Activated naive CD4-positive, alpha-beta T cell treated with anti-CD3 and anti-CD28 coated beads, Interleukin-2, amount 50 U/mL, for 24 hours (primary cell): ENCODE measurements at regions not wholly inside any gene's neighbourhood (a gene's known extent, or its start where the extent isn't known, plus 50 kb on each side); places are given as distances from the start of the nearest gene placed in this dataset.
"Not testable (repeated sequence)": the region's sequence is repeated elsewhere in the genome, so short reads cannot be mapped to it uniquely, and the experiment has no call there.

ENCODE experiments used
- H3K27ac Mint-ChIP-seq: one replicate; pipeline ENCODE4 v1.8.0; 2021; ENCODE audit warnings: mild to moderate bottlenecking, mixed read lengths
- H3K27me3 Mint-ChIP-seq: one replicate; pipeline ENCODE4 v1.8.0; 2021; ENCODE audit warnings: mixed read lengths
- H3K36me3 Mint-ChIP-seq: one replicate; pipeline ENCODE4 v1.8.0; 2021; ENCODE audit warnings: mixed read lengths
- H3K4me1 Mint-ChIP-seq: one replicate; pipeline ENCODE4 v1.8.0; 2021; ENCODE audit warnings: mixed read lengths
- H3K4me3 Mint-ChIP-seq: one replicate; pipeline ENCODE4 v1.8.0; 2021; ENCODE audit warnings: mild to moderate bottlenecking, mixed read lengths
- H3K9me3 Mint-ChIP-seq: one replicate; pipeline ENCODE4 v1.8.0; 2021; ENCODE audit warnings: mixed read lengths

GRCh38 chr10:21355591-21356011 lies 169.9 kb downstream of the SKIDA1 start:
- no peak overlapping the region for H3K27ac Mint-ChIP-seq
- no peaks in the 10 kb centered on the region for H3K36me3 Mint-ChIP-seq
- H3K4me1 Mint-ChIP-seq: no peaks in the 10 kb centered on the region
- no peaks in the 10 kb centered on the region for H3K27me3 Mint-ChIP-seq
- H3K9me3 Mint-ChIP-seq: no peaks in the 10 kb centered on the region
- H3K4me3 Mint-ChIP-seq: no peak overlapping the region

- Mint-ChIP-seq H3K27ac (no peak overlapping the region), H3K36me3 (no peaks in the 10 kb centered on the region), H3K4me3 (no peak overlapping the region), H3K9me3 (no peaks in the 10 kb centered on the region), H3K4me1 (no peaks in the 10 kb centered on the region), H3K27me3 (no peaks in the 10 kb centered on the region)
Observed at GRCh38 chr10:21352886-21353285, 172.6 kb downstream of the SKIDA1 start.

GRCh38 chr10:21351594-21351993 lies 173.9 kb downstream of the SKIDA1 start:
- H3K4me3 Mint-ChIP-seq, H3K9me3 Mint-ChIP-seq, H3K27me3 Mint-ChIP-seq, H3K27ac Mint-ChIP-seq, H3K4me1 Mint-ChIP-seq, H3K36me3 Mint-ChIP-seq: not testable (repeated sequence)

- no peaks in the 10 kb centered on the region for H3K4me1 Mint-ChIP-seq
- H3K4me3 Mint-ChIP-seq: no peak overlapping the region
- no peaks in the 10 kb centered on the region for H3K27me3 Mint-ChIP-seq
- H3K36me3 Mint-ChIP-seq: no peaks in the 10 kb centered on the region
- no peaks in the 10 kb centered on the region for H3K9me3 Mint-ChIP-seq
- no peak overlapping the region for H3K27ac Mint-ChIP-seq
Observed at GRCh38 chr10:21349912-21350286, 175.6 kb downstream of the SKIDA1 start.

- Mint-ChIP-seq H3K27me3 (no peaks in the 10 kb centered on the region), H3K4me1 (no peaks in the 10 kb centered on the region), H3K9me3 (no peaks in the 10 kb centered on the region), H3K27ac (no peak overlapping the region), H3K36me3 (no peaks in the 10 kb centered on the region), H3K4me3 (no peak overlapping the region)
Observed at GRCh38 chr10:21347785-21348170, 177.7 kb downstream of the SKIDA1 start.

GRCh38 chr10:21347043-21347784 lies 178.3 kb downstream of the SKIDA1 start:
- Mint-ChIP-seq H3K9me3 (no peaks in the 10 kb centered on the region), H3K27me3 (no peaks in the 10 kb centered on the region), H3K4me3 (no peak overlapping the region), H3K27ac (no peak overlapping the region), H3K36me3 (no peaks in the 10 kb centered on the region), H3K4me1 (no peaks in the 10 kb centered on the region)

- Mint-ChIP-seq H3K27me3 (no peaks in the 10 kb centered on the region), H3K27ac (no peak overlapping the region), H3K36me3 (no peaks in the 10 kb centered on the region), H3K9me3 (no peaks in the 10 kb centered on the region), H3K4me1 (no peaks in the 10 kb centered on the region), H3K4me3 (no peak overlapping the region)
Observed at GRCh38 chr10:21343087-21343486, 182.4 kb downstream of the SKIDA1 start.

- H3K36me3 Mint-ChIP-seq, H3K9me3 Mint-ChIP-seq, H3K4me3 Mint-ChIP-seq, H3K27me3 Mint-ChIP-seq, H3K4me1 Mint-ChIP-seq, H3K27ac Mint-ChIP-seq: not testable (repeated sequence)
Observed at GRCh38 chr10:21342499-21342898, 183.0 kb downstream of the SKIDA1 start.

- no peaks in the 10 kb centered on the region for H3K36me3 Mint-ChIP-seq
- no peak overlapping the region for H3K27ac Mint-ChIP-seq
- H3K27me3 Mint-ChIP-seq: peaks cover 3% of the 10 kb centered on the region
- no peak overlapping the region for H3K4me3 Mint-ChIP-seq
- H3K4me1 Mint-ChIP-seq: no peaks in the 10 kb centered on the region
- no peaks in the 10 kb centered on the region for H3K9me3 Mint-ChIP-seq
Observed at GRCh38 chr10:21340331-21340730, 185.2 kb downstream of the SKIDA1 start.

GRCh38 chr10:21337171-21337792 lies 188.2 kb downstream of the SKIDA1 start:
- Mint-ChIP-seq H3K9me3 (no peaks in the 10 kb centered on the region), H3K27me3 (peaks cover 3% of the 10 kb centered on the region), H3K36me3 (no peaks in the 10 kb centered on the region), H3K4me1 (no peaks in the 10 kb centered on the region), H3K27ac (no peak overlapping the region), H3K4me3 (no peak overlapping the region)

GRCh38 chr10:21336476-21337170 lies 188.9 kb downstream of the SKIDA1 start:
- Mint-ChIP-seq H3K36me3 (no peaks in the 10 kb centered on the region), H3K27ac (no peak overlapping the region), H3K27me3 (peaks cover 3% of the 10 kb centered on the region), H3K4me1 (no peaks in the 10 kb centered on the region), H3K9me3 (no peaks in the 10 kb centered on the region), H3K4me3 (no peak overlapping the region)

GRCh38 chr10:21334891-21335696 lies 190.4 kb downstream of the SKIDA1 start:
- H3K4me1 Mint-ChIP-seq: no peaks in the 10 kb centered on the region
- no peak overlapping the region for H3K27ac Mint-ChIP-seq
- no peak overlapping the region for H3K4me3 Mint-ChIP-seq
- no peaks in the 10 kb centered on the region for H3K9me3 Mint-ChIP-seq
- H3K36me3 Mint-ChIP-seq: no peaks in the 10 kb centered on the region
- H3K27me3 Mint-ChIP-seq: peaks cover 3% of the 10 kb centered on the region

- Mint-ChIP-seq H3K9me3 (no peaks in the 10 kb centered on the region), H3K36me3 (no peaks in the 10 kb centered on the region), H3K4me3 (no peak overlapping the region), H3K27me3 (no peaks in the 10 kb centered on the region), H3K4me1 (no peaks in the 10 kb centered on the region), H3K27ac (no peak overlapping the region)
Observed at GRCh38 chr10:21330628-21331020, 194.9 kb downstream of the SKIDA1 start.

- Mint-ChIP-seq H3K4me1 (no peaks in the 10 kb centered on the region), H3K27ac (no peak overlapping the region), H3K36me3 (no peaks in the 10 kb centered on the region), H3K27me3 (no peaks in the 10 kb centered on the region), H3K4me3 (no peak overlapping the region), H3K9me3 (no peaks in the 10 kb centered on the region)
Observed at GRCh38 chr10:21329995-21330627, 195.4 kb downstream of the SKIDA1 start.

- no peaks in the 10 kb centered on the region for H3K9me3 Mint-ChIP-seq
- no peak overlapping the region for H3K27ac Mint-ChIP-seq
- H3K4me3 Mint-ChIP-seq: no peak overlapping the region
- no peaks in the 10 kb centered on the region for H3K36me3 Mint-ChIP-seq
- H3K27me3 Mint-ChIP-seq: no peaks in the 10 kb centered on the region
- no peaks in the 10 kb centered on the region for H3K4me1 Mint-ChIP-seq
Observed at GRCh38 chr10:21327289-21327993, 198.0 kb downstream of the SKIDA1 start.
